GM21723 (cell line): ENCODE measurements at regions not wholly inside any gene's neighbourhood (a gene's known extent, or its start where the extent isn't known, plus 50 kb on each side); places are given as distances from the start of the nearest gene placed in this dataset.

Source experiments
- ATAC-seq: cut with Tn5 transposase; IDR thresholded peaks from one replicate; pipeline ENCODE4 v1.9.1; 2021; ENCODE audit warnings: mild to moderate bottlenecking, moderate library complexity; ENCODE audit not compliant: unreplicated experiment

DNA sequence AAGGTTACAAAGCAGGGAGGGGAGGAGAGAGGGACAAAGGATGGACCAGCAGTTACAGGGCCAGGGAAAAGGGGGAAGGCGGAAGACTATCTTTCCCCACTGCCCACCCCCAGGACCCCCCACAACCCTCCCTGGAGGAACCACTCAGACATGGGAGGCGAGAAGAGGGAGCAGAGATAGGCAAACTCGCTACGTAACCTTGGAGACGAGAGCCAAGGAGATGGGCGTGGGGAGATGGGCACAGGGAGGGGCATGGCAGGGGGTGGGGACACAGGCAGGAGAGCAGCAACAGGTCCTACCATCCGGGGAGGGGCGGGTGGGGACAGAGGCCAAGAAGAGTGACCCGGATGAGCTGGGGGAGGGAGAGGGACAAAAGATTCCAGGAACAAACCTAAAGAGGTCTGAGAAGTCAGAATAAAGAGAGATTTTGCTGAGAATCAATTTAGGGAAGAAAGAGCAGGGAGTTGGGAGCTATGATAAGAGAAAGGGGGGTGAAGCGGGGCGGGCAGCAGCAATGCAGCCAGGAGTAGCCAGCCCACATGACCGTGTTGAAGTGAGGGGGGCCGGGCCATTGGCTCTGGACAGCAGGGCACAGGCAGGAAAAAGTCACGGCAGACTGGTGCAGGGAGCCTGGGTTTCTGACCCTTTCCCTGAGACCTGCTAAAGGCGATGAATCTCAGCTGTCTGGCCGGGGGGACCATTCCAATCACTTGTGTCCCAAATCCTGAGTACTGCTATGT lies 128.4 kb downstream of the BUD13 start:
- no peak for ATAC-seq

DNA sequence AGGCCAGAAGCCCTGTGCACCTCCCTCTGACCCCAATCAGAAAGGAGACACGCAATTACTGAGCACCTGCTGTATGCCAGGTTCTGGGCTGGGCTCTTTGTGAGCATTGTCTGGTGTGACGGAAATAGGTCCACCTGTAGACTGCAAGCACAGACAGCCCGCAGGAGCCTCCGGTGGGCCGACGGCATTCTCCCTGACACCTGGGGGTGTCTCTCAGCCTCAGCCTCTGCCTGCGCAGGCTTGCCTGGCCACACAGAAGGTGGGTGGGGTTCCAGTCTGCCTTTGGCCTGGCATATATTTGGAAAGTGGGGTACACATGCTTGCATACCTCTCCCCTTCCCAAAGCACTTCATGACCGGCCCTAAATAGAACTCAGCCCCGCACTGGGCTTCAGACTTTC lies 129.3 kb downstream of the BUD13 start:
- no peak for ATAC-seq

DNA sequence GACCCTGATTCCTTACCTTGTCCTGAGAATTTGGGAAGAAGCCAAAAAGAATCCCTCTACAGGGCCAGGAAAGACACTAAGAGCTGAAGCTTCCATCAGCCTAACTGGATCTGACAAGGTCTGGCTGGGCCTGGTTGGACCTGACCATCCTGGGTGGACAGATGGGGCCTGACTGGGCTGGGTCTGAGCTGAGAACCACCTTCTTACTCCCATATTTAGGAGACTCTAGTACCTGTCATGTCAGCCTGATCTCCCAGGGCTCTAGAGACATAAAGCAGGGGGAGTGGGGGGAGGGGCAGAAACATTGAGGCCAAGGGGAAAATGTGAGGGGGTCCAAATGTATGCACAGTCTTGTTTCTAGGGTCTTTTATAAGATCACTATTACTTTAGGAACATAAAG lies 129.9 kb downstream of the BUD13 start:
- no peak for ATAC-seq

- ATAC-seq, result no peak
Observed at GRCh38 chr11:116642481-116642880, 130.3 kb downstream of the BUD13 start.

GRCh38 chr11:116641561-116642045 lies 131.2 kb downstream of the BUD13 start:
- no peak for ATAC-seq

DNA sequence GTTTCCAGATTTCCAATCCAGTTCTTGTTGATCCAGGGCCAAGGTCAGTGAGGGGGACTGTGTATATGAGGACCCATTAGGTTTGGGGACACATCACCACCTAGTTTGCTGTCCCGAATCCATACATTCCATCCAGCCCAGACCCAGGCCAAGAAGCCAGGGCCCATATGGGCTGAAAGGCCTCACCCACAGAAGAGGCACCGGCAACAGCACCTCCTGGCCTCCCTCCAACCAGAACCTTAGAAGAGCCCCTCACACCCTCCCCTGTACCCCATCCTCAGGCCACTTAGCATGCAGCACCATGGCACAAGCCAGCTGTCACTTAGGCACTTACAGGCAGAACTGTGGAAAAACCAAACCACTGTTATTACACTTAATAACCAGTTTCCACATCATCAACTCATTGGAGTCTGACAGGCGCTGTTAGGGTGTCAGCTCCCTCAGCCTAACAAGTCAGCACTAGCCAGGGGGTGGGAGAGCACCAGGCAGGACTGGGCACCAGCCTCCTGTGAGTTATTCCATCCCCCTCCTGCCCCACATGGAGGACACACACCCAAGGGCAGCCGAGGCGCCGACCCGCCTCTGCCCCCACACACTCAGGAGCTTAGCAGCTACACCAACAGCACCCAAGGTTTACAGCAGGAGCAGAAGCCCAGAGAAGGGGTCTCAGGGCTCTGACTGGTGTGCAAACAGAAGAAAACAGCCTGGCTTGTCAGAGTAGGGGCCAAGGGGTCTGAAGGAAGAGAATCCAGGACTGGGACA lies 132.0 kb downstream of the BUD13 start:
- ATAC-seq, result no peak

DNA sequence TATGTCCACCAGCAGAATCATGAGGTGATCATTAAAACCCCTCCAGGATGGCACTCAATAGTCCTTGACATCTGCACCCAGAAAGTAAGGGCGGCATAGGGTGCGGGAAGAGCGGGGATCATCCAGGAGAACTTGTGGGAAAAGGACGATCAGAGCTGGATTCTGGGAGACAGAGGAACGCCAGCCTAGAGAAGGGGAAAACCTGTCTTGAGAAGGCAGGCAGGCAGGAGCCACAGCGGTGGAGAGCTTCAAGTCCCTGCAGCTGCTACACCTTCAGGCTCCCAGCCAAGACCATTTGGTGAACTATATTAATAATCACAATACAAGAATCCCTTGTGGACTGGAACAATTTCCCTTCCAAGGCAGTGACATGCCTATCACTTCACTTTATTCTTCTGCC lies 134.3 kb downstream of the BUD13 start:
- ATAC-seq, result no peak

GRCh38 chr11:116637766-116638165 lies 135.0 kb downstream of the BUD13 start:
- ATAC-seq, result no peak

GRCh38 chr11:116636341-116636929 lies 136.4 kb downstream of the BUD13 start:
- ATAC-seq, result no peak

GRCh38 chr11:116631201-116631600 lies 141.6 kb downstream of the BUD13 start:
- ATAC-seq, result no peak

DNA sequence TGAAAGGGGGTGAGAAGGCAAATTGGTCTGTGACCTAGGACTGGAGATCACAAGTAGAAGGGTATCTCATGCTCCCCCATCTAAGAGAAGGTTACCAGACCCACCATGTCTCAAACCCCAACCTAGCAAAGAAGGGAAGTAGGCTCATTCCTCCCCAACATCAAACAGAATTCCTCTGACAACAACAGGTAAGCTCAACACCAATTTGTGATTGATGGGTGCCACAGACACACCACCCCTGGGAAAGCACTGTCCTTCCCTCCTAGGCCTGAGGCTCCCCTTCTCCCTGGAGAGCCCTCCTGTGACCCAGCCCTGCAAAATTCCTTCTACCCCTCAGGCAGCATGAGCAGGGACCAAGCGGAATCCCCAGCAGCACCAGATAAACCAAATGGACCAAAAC lies 154.3 kb downstream of the BUD13 start:
- no peak for ATAC-seq

DNA sequence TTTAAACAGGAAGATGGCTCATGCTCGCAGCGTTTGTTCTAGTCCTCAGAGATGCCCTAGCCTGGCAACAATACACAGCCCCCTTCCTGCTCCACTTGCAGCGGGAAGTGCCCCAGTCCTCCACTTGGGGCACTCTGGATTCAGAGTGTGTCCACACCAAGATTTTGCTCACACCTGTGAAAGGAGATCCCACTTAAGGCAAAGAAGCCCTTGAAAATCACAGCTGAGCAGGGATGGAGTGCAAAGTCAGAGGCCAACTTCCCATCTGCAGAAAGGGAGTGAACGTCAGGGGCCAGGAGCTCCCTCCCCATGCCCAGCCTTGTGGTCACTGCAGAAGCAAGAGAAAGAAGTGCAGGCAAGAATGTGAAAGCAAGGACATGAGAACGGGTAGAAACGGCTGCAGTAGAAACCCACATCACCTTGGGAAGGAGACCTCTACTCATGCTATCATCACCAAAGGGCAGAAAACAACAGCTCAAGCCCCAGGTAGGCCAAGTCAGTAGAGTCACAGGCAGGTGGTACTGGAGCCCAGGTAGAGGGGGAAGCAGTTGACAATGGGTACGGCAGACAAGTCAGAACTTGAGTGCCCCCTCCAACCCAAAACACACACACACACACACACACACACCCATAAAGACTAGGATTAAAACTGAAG lies 157.4 kb downstream of the BUD13 start:
- ATAC-seq, result no peak

DNA sequence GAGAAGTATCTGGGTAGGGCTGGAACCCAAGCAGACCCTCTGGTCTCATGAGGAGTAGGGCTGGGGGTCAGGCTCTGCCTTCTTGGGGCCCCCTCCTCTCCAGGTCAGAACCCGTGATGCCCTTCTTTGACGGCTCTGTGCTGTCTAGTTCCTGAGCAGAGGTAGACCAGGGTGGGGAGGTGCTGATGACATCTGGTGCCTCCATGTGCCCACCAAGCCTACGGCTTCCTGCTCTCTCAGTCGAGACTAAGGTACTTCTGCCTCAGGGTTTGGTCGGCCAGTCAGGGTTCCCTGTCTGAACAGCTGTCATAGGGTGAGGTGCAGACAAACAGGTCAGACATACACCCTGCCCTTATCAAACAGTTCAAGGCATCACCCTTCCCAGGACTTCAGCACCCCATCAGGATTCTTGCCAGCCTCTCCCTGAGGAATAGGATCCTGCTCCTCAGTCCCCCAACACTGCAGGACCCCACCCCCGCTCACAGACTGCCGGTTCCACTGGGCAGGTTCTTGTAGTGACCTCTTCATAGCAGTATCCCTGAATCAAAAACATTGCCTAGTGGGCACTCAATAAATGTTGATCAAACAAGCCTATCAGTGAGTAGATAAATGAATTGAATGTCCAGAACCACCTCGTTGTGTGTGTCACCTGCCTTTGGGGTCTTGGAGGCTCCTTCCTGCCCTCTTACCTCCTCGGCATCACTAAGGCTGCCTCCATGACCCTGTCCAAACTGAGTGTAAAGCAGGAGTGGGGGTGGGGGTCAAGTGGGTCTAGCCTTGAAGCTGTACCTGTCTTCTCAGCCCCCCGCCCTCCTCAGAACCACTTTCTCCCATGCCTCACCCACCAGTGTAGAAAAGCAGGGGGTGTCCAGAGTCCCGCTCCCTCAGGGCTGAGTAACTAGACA lies 158.2 kb downstream of the BUD13 start:
- ATAC-seq, result no peak

DNA sequence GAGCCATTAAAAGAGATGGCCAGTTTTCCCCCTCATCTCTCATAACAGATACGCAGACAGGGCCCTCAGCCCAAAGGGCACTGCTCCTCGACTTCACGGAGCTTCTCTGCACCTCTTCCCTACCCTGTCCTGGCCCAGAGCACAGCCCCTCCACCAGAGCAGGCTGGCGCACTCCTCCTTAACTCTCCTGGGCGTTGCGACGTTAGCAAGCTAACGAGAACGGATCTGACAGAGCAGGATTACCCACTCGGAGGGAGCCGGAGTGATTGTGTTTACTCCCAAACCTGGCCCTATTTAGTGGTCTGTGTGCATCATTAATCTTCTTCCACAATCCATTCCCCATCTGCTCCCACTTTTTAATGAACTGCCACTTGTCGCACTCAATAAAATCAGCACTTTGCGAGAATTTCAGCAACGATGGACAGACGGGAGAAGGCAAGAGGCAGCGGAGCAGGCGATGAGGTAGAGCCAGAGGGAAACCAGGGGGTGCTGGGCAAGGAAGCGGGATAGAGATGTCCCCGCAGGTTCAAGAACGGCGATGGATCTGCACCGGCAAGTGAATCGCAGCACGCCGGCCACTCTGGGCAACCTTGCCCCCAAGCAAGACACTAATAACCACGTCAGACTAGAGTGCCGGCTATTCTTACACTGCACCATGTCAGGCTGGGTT lies 159.4 kb downstream of the BUD13 start:
- no peak for ATAC-seq

DNA sequence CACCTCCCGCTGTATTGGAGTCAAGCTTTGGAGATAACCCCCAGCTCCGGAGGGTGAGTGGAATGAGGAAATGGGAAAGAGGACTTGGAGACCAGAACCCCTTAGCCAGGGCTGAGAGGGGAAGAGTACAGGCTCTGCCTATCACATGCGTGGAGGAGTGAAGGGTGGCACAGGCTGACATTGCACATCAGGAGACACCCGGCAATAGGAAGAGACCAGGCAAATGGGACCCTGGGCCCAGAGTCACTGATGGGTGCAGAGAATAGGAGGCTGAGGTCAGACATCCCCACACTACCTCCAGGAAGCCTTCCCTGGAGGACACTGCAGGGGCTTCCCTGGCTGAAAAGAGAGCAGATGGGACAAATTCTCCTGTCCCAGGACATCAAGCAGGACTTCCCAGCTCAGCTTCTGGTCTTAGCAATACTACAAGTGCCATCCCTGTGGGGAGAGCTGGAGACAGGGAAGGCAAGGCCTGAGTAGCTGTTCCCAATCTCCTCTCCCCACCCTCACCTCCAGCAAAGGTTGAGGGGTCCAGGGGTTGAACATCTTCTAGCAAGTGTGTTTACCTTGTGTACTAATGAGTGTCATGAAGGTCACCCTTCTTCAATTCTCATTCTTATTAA lies 160.7 kb downstream of the BUD13 start:
- no peak for ATAC-seq

DNA sequence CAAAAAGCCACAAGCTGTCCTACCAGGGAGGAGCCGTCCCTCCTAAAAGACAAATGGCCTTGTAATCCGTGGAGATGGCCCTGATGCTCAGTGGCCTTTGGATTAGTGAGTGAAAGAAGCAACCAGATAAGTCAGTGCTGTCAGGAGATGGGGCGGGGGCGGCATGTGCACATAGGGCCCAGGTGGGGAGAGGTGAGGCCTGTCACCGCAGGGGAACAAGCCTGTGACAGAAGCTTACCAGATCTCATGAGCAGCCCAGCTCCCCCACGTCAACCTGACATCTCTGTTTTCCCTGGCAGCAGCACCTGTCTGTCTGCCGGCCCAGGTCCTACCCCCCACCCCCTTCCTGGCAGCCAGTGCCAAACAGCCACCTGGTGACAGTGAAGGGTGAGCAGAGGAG lies 162.6 kb downstream of the BUD13 start:
- no peak for ATAC-seq

DNA sequence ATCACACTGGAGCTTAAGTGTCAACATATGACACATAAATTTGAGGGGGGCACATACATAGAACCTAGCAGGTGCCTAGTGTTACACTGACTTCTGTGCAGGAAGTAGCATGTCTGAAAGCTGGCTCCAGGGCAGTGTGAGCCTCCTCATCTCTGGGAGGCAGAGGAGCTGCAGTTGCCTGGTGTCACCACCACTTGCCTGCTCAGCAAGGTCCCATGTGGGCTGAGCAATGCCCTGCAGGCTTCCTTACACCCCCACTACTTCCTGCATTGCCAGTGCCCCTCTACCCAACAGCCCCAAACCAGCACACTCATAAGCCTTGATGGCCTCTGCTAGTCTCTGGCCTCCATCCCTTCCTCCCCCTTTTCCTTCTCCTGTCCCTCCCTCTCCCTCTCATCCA lies 165.8 kb downstream of the BUD13 start:
- ATAC-seq, result no peak

DNA sequence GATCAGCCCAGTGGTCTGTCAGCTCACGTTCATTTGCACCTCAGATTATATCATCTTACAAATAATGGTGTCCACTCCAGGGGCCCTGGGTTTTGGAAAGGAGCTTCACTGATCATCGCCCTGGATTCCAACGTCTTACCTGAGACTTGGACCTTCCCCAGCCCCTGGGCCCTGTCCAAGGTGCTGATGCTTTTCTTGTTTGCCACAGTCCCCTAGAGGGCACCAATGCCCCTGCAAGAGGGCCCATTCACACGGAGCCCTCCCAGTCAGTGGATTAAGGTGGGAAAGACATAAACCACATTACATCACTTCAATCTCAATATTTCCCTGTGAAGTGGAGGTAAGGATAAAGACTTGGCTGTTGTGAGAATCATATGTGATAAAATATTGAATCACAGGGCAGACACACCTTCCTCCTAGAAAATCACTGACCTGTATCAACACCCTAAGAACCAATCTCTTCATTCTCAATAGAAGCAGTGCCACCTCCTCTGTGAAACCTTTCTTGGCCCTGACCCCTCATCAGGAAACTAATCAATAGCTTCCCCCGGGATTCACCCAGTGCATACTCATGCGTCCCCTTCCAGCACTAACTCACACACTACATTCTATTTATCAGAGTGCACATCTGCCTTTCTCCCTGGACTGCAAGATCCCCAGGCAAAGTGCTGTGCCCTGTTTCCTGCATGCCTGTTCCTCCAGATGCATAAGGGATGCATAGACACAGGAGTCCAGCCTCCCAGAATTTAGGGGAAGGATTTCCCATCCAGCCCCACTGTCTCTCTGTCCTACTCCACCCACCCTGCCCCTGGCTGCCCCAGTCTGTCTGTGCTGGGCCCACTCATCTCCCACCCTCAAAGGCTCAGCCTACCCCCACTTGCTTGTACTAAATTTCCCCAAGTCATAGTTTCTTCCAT lies 167.0 kb downstream of the BUD13 start:
- ATAC-seq, result no peak
